Right atrium auricular region (tissue), 2 donors: ENCODE measurements at regions not wholly inside any gene's neighbourhood (a gene's known extent, or its start where the extent isn't known, plus 50 kb on each side); places are given as distances from the start of the nearest gene placed in this dataset.

Source experiments
- DNase-seq: peaks from one replicate; pipeline ENCODE4 v3.0.0-alpha.2; 2019; ENCODE audit warnings: low spot score
- H3K27ac ChIP-seq, 2 donors: fragments of 200-600 bp; sonication (generic); 1 replicate in 1 of 2; 2 replicates in 1 of 2; pipeline ENCODE4 v1.5.1; 2016 to 2019
- H3K27me3 ChIP-seq, 2 donors: fragments of 200-600 bp; sonication (generic); one replicate each; pipeline versions ENCODE4 v1.5.1 to v1.6.0; 2017 to 2019
- H3K36me3 ChIP-seq: fragments of 200-600 bp; sonication (generic); one replicate; pipeline ENCODE4 v1.5.1; 2016
- H3K4me1 ChIP-seq, 2 donors: fragments of 200-600 bp; sonication (generic); one replicate each; pipeline versions ENCODE4 v1.5.1 to v1.6.0; 2017 to 2019
- H3K4me3 ChIP-seq, 2 donors: fragments of 200-600 bp; sonication (generic); 1 replicate in 1 of 2; 2 replicates in 1 of 2; pipeline ENCODE4 v1.5.1; 2017 to 2019; ENCODE audit warnings: mild to moderate bottlenecking in 1 of 2, moderate library complexity in 1 of 2
- H3K9me3 ChIP-seq, 2 donors: fragments of 200-600 bp; sonication (generic); one replicate each; pipeline ENCODE4 v1.5.1; 2019
- CTCF ChIP-seq, 2 donors: fragments of 200-600 bp; sonication (generic); IDR thresholded peaks; one replicate each; pipeline ENCODE4 v1.5.1; 2019; ENCODE audit warnings: antibody characterized with exemption in 2 of 2

- no peak overlapping the region for H3K4me3 ChIP-seq
Measured at GRCh38 chr2:419687-420317, 131.9 kb upstream of the ALKAL2 start.

GRCh38 chr2:417662-418061, 129.8 kb upstream of the ALKAL2 start:
- no peak for TF ChIP-seq CTCF (IDR thresholded peaks at IDR 0.05)
- no peak overlapping the region for H3K27ac ChIP-seq
- no peak for DNase-seq

More at GRCh38 chr2:419687-420317, 131.9 kb upstream of the ALKAL2 start:
- no peaks in the 10 kb centered on the region for H3K36me3 ChIP-seq
- no peaks in the 10 kb centered on the region for H3K4me1 ChIP-seq
- TF ChIP-seq CTCF (IDR thresholded peaks at IDR 0.05), result no peak
- H3K27me3 ChIP-seq, result no peaks in the 10 kb centered on the region
- DNase-seq, result no peak
- no peak overlapping the region for H3K27ac ChIP-seq
- H3K9me3 ChIP-seq, result no peaks in the 10 kb centered on the region

GRCh38 chr2:417006-417405, 129.1 kb upstream of the ALKAL2 start:
- no peak for TF ChIP-seq CTCF (IDR thresholded peaks at IDR 0.05)
- Histone ChIP-seq H3K4me3 (no peak overlapping the region), H3K27me3 (no peaks in the 10 kb centered on the region), H3K4me1 (no peaks in the 10 kb centered on the region), H3K27ac (no peak overlapping the region), H3K9me3 (peaks cover 0 to 7% of the 10 kb centered on the region in 2 donors), H3K36me3 (no peaks in the 10 kb centered on the region)
- no peak for DNase-seq

More at GRCh38 chr2:417662-418061, 129.8 kb upstream of the ALKAL2 start:
- Histone ChIP-seq H3K9me3 (peaks cover 0 to 2% of the 10 kb centered on the region in 2 donors), H3K4me3 (no peak overlapping the region), H3K27me3 (no peaks in the 10 kb centered on the region), H3K4me1 (no peaks in the 10 kb centered on the region), H3K36me3 (no peaks in the 10 kb centered on the region)

GRCh38 chr2:415986-416610, 128.2 kb upstream of the ALKAL2 start:
- Histone ChIP-seq H3K9me3 (peaks cover 0 to 7% of the 10 kb centered on the region in 2 donors), H3K36me3 (no peaks in the 10 kb centered on the region), H3K4me1 (no peaks in the 10 kb centered on the region), H3K4me3 (no peak overlapping the region), H3K27me3 (no peaks in the 10 kb centered on the region), H3K27ac (no peak overlapping the region)
- TF ChIP-seq CTCF (IDR thresholded peaks at IDR 0.05), result no peak
- no peak for DNase-seq

GRCh38 chr2:409523-409922, 121.6 kb upstream of the ALKAL2 start:
- H3K9me3 ChIP-seq, result peaks cover 0 to 7% of the 10 kb centered on the region in 2 donors

More at GRCh38 chr2:409523-409922, 121.6 kb upstream of the ALKAL2 start:
- no peak for TF ChIP-seq CTCF (IDR thresholded peaks at IDR 0.05)
- no peaks in the 10 kb centered on the region for H3K27me3 ChIP-seq
- no peak overlapping the region for H3K27ac ChIP-seq
- no peaks in the 10 kb centered on the region for H3K36me3 ChIP-seq
- no peak for DNase-seq
- no peak overlapping the region for H3K4me3 ChIP-seq
- no peaks in the 10 kb centered on the region for H3K4me1 ChIP-seq
